IPS DF 6.9 (cell line): ENCODE measurements at regions not wholly inside any gene's neighbourhood (a gene's known extent, or its start where the extent isn't known, plus 50 kb on each side); places are given as distances from the start of the nearest gene placed in this dataset.
"Not testable (repeated sequence)": the region's sequence is repeated elsewhere in the genome, so short reads cannot be mapped to it uniquely, and the experiment has no call there.

ENCODE experiments used
- DNase-seq: peaks from one replicate; pipeline ENCODE4 v3.0.0-alpha.2; 2013; ENCODE audit warnings: low read depth, low spot score
- H3K27ac ChIP-seq: one replicate; pipeline ENCODE4 v1.5.1; 2013; ENCODE audit warnings: low read length, control low read depth
- H3K27me3 ChIP-seq: 2 replicates; pipeline ENCODE4 v1.6.1; 2013; ENCODE audit warnings: mild to moderate bottlenecking, low read length; ENCODE audit not compliant: control insufficient read depth, insufficient read depth
- H3K36me3 ChIP-seq: 2 replicates; pipeline ENCODE4 v1.6.1; 2013; ENCODE audit warnings: low read length; ENCODE audit not compliant: control insufficient read depth, insufficient read depth
- H3K4me1 ChIP-seq: 2 replicates; pipeline ENCODE4 v1.6.1; 2013; ENCODE audit warnings: low read length; ENCODE audit not compliant: control insufficient read depth, insufficient read depth
- H3K4me3 ChIP-seq: 2 replicates; pipeline ENCODE4 v1.5.1; 2013; ENCODE audit warnings: mild to moderate bottlenecking, low read length
- H3K9me3 ChIP-seq: 2 replicates; pipeline ENCODE4 v1.6.1; 2013; ENCODE audit warnings: low read length, inconsistent platforms; ENCODE audit not compliant: control insufficient read depth, insufficient read depth
- WGBS: extraction: QIAGEN DNeasy Blood & Tissue Kit; methylation state at CpG from one replicate; pipeline ENCODE4 v1.1.7; 2013; ENCODE audit warnings: mixed read lengths, missing lambda C conversion rate; ENCODE audit not compliant: insufficient read length, insufficient coverage; 5-methylcytosine and 5-hydroxymethylcytosine counted together

DNA sequence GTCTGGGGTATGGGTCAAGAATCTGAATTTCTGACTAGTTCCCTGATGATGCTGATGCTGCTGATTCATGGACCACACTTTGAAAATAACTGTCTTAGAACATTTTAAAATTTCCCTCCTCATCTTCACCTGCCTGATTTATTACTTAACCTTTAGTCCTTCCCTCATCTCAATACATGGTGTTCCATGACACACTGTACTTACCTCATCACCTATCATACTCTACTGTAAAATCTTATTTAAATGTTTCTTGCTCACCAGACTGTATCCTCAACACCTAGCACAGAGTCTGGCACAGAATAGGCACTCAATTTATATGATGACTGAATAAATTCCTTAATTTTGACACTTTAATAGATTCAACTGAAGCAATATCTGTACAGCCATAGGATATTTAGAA is 95.7 kb downstream of the FAM161A start:
- H3K27me3 ChIP-seq: no peaks in the 10 kb centered on the region
- no peaks in the 10 kb centered on the region for H3K9me3 ChIP-seq
- H3K27ac ChIP-seq: no peak overlapping the region
- H3K4me3 ChIP-seq: no peak overlapping the region
- H3K4me1 ChIP-seq: no peaks in the 10 kb centered on the region
- no peaks in the 10 kb centered on the region for H3K36me3 ChIP-seq
- no peak for DNase-seq

DNA sequence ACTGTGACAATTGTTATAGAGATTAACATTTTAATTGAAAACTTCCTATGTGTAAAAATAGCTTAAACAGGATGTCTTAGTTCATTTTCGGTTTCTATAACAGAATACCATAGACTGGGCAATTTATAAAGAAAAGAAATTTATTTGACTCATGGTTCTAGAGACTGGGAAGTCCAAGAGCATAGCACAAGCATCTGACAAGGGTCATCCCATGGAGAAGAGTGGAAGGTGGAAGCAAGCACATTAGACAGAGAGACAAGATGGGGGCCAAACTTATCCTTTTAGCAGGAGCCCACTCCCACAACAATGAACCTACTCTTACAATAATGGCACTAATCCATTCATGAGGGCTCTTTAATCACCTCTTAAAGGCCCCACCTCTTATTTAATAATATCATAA is 100.3 kb downstream of the FAM161A start:
- no CpG with 5 or more reads among the region's 1 CpG for WGBS
- Histone ChIP-seq H3K9me3 (no peaks in the 10 kb centered on the region), H3K36me3 (no peaks in the 10 kb centered on the region), H3K27ac (no peak overlapping the region), H3K4me3 (no peak overlapping the region), H3K27me3 (no peaks in the 10 kb centered on the region), H3K4me1 (no peaks in the 10 kb centered on the region)
- DNase-seq: no peak

DNA sequence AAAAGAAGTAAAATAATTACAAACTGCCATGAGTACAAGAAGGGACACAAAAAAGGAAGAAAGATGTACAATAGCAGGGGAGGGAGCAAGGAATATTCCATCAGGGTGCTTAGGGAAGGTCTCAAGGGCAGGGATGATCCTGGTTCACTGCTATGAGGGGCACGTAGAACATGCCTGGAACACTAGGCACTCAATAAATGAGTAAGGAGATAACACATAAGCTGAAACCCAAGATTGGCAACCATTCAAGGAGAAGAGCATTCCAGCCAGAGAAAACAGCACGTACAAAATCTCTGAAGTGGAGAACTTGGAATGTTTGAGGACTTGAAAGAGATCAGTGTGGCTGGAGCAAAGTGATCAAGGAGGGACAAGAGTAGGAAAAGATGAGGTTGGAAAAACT is 103.2 kb downstream of the FAM161A start:
- Histone ChIP-seq H3K9me3 (no peaks in the 10 kb centered on the region), H3K27ac (no peak overlapping the region), H3K4me3 (no peak overlapping the region), H3K27me3 (no peaks in the 10 kb centered on the region), H3K36me3 (no peaks in the 10 kb centered on the region), H3K4me1 (no peaks in the 10 kb centered on the region)
- no peak for DNase-seq
- WGBS: no CpG with 5 or more reads among the region's 2 CpGs

DNA sequence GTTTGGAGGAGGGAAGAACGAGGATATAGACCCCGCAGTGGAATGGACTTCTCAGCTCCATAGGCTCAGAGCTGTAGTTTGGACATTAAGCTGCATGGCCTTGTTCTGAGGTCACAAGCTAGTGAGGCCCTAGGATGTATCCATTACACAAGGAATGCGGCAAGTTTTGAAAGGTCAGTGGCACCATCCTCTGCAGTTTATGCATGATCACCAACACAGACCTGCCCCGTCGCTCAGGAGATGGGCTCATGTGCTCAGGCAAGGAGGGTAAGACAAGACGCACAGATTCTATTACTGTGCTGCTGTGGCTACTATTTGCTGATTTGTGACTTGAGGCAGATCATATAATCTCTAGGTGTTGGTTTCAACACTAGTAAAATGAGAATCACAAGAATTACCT is 110.9 kb downstream of the FAM161A start:
- no CpG with 5 or more reads among the region's 6 CpGs for WGBS
- no peak overlapping the region for H3K27ac ChIP-seq
- H3K27me3 ChIP-seq: no peaks in the 10 kb centered on the region
- no peaks in the 10 kb centered on the region; the same call in 1 of the 2 replicates for H3K4me1 ChIP-seq
- H3K9me3 ChIP-seq: no peaks in the 10 kb centered on the region
- H3K4me3 ChIP-seq: no peak overlapping the region
- DNase-seq: no peak
- no peaks in the 10 kb centered on the region for H3K36me3 ChIP-seq

DNA sequence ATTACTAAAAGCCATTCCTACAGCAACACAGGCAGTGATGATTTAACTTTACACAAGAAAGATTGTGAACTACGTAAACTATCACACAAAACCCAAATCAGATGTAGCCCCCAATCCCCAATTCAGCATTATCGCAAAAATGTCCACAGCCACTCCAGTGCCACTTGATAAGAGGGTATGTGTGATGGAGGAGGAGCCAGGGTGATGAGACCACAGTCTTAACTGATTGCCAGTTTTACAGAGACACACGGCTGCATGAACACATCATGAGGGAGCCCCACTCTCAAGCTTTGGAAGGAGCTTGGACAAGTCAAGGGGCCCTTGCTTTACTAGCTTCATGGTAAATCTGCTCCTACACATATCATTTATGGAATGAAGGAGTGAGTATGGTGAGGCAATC is 116.0 kb downstream of the FAM161A start:
- H3K36me3 ChIP-seq: no peaks in the 10 kb centered on the region
- WGBS: no CpG with 5 or more reads among the region's 3 CpGs
- no peaks in the 10 kb centered on the region for H3K27me3 ChIP-seq
- H3K4me3 ChIP-seq: no peak overlapping the region
- no peaks in the 10 kb centered on the region for H3K9me3 ChIP-seq
- DNase-seq: no peak
- H3K27ac ChIP-seq: no peak overlapping the region
- no peaks in the 10 kb centered on the region; the same call in 1 of the 2 replicates for H3K4me1 ChIP-seq

DNA sequence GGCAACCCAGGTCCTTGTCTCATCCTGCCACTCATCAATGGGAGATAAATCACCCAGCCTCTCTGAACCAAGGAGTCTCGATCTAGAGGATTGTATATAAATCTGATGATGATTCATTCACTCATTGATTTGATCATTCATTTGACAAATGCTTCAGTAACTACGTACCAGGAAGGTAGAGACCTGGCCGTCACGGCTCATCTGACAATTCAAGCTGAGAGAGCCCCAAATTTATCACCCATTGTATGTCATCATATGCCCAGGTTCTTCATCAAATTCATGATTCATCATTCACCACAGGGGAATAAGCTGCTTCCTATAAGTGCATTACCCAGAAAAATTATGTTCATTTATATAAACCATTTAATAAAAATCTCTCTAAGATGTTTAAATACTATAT is 116.9 kb downstream of the FAM161A start:
- Histone ChIP-seq H3K27ac (no peak overlapping the region), H3K27me3 (no peaks in the 10 kb centered on the region), H3K36me3 (no peaks in the 10 kb centered on the region), H3K4me1 (no peaks in the 10 kb centered on the region; the same call in 1 of the 2 replicates), H3K4me3 (no peak overlapping the region), H3K9me3 (no peaks in the 10 kb centered on the region)
- DNase-seq: no peak
- WGBS: no CpG with 5 or more reads among the region's 4 CpGs

DNA sequence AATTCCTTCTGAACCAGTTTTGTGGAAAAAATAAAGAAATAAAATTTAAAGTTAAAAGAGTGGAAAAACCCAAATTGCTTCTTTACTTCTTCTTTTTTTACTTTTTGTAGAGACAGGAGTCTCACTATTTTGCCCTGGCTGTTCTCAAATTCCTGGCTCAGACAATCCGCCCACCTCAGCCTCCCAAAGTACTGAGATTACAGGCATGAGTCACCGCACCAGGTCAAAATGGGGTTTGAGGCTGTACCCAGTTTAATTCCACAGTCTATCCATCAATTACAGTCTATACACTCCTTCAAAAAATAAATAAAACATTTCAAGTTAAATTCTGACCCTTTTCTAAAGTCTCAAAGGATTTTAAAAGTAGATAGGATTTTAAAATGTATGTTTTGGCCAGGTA is 120.3 kb downstream of the FAM161A start:
- Histone ChIP-seq H3K27me3 (no peaks in the 10 kb centered on the region), H3K36me3 (no peaks in the 10 kb centered on the region), H3K9me3 (no peaks in the 10 kb centered on the region), H3K4me3 (no peak overlapping the region), H3K27ac (no peak overlapping the region), H3K4me1 (no peaks in the 10 kb centered on the region; the same call in 1 of the 2 replicates)
- DNase-seq: no peak
- no CpG with 5 or more reads among the region's 2 CpGs for WGBS

DNA sequence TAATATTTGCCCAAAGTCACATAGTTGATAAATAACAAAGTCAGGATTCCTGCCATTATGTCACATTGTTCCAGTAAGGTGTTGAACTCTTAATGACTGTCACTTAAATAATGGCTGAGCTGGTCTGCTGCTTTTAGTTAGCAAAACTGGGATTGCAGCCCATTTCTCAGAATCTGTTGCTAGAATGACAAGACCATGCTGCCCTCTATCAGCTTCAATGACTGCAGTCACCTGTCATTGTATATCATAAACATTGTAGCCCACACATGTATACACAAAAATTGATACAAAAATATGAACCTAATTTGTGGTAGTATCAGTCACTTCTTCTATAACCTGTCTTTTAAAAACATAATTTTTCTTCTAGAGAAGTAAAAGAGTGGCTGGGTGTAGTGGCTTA is 121.1 kb downstream of the FAM161A start:
- no peak overlapping the region for H3K27ac ChIP-seq
- H3K36me3 ChIP-seq: no peaks in the 10 kb centered on the region

DNA sequence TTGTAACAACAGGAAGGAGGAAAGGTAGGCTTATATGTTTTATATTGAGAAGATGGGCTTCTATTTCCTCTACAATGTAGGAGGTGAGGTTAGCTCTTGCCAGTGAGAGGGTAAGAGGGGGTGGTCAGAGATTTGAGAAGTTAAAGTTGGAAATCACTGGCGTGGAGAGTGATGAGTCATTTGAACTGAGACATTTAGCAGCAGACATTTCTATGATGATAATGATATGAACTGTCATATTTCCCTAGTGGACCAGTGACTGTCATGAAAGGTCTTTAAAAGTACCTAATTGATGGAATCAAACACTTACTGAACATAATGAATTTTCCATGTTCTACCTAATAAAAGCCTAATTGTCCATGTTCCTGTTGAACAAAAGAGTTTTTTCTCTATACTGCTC is 126.1 kb downstream of the FAM161A start:
- DNase-seq: no peak
- no peak overlapping the region for H3K27ac ChIP-seq
- H3K4me1 ChIP-seq: no peaks in the 10 kb centered on the region; the same call in 1 of the 2 replicates
- no peaks in the 10 kb centered on the region for H3K9me3 ChIP-seq
- no CpG with 5 or more reads among the region's 1 CpG for WGBS
- H3K36me3 ChIP-seq: no peaks in the 10 kb centered on the region
- H3K4me3 ChIP-seq: no peak overlapping the region
- H3K27me3 ChIP-seq: no peaks in the 10 kb centered on the region

More for the DNA sequence above, 121.1 kb downstream of the FAM161A start:
- Histone ChIP-seq H3K4me1 (no peaks in the 10 kb centered on the region; the same call in 1 of the 2 replicates), H3K27me3 (no peaks in the 10 kb centered on the region), H3K4me3 (no peak overlapping the region), H3K9me3 (no peaks in the 10 kb centered on the region)
- no peak for DNase-seq

DNA sequence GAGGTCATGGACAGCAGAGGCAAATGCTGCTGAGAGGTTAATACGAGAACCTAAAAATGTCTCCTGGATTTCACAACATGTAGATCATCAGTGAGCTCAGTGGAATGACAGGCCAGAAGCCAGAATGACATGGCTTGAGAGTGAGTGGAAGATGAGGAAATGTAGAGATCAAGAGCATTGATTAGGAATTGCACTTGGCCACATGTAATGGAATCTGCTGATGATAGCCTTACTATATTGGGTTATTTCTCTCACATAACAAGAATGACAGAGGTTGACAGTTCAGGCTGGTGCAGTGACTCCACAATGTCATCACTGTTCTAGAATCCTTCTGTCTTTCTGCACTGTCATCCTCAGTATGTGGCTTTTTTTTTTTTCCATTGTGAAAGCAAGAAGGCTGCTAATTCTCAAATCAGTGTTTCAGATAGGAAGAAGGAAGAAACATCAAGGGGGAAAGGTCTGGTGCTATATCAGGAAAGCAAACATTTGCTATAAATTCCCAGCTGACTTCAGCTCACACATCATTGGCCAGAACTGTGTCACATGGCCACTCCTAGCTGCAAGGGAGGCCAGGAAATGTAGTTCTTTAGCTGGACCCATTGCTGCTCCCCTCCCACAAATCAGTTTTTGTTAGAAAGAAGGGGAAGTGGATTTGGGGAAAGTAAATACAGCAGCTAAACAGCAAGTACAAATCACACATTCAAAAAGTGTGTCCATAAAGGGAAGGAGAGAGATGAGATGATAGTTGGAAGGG is 127.2 kb downstream of the FAM161A start:
- H3K36me3 ChIP-seq: no peaks in the 10 kb centered on the region
- no peaks in the 10 kb centered on the region for H3K27me3 ChIP-seq
- no peak for DNase-seq
- H3K9me3 ChIP-seq: no peaks in the 10 kb centered on the region
- no peaks in the 10 kb centered on the region; the same call in 1 of the 2 replicates for H3K4me1 ChIP-seq
- H3K27ac ChIP-seq: no peak overlapping the region
- no peak overlapping the region for H3K4me3 ChIP-seq
- WGBS: no CpG with 5 or more reads among the region's 1 CpG

DNA sequence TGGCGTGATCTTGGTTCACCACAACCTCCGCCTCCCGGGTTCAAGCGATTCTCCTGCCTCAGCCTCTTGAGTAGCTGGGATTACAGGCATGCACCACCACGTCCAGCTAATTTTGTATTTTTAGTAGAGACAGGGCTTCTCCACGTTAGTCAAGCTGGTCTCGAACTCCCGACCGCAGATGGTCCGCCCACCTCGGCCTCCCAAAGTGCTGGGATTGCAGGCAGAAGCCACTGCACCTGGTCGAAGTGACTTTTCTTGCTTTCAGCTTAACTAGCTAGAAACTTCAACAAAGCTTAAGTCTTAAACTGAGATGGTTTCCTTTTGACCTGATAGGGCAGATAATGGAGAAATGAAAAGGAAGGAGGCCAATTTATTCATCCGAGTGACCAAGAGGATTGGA is 130.5 kb downstream of the FAM161A start:
- not testable (repeated sequence) for H3K9me3 ChIP-seq, H3K36me3 ChIP-seq, H3K27me3 ChIP-seq, H3K4me1 ChIP-seq, H3K4me3 ChIP-seq, H3K27ac ChIP-seq, DNase-seq
- WGBS: no CpG with 5 or more reads among the region's 13 CpGs
